K562 (cell line): ENCODE measurements at regions not wholly inside any gene's neighbourhood (a gene's known extent, or its start where the extent isn't known, plus 50 kb on each side); places are given as distances from the start of the nearest gene placed in this dataset.

Experiments used
- ATAC-seq: fragments of 200-7000 bp; cut with Tn5 transposase; 3 replicates; pipeline ENCODE4 v1.9.1; 2020; ENCODE audit warnings: moderate library complexity
- BruUV-seq: library from RNA; stranded (reverse); fragments of 400-500 nt; replicated peaks from 2 replicates; lab custom pipeline; 2021; lab: Mats Ljungman, UMichigan
- CTCF ChIA-PET: fragments of 300-600 bp; formaldehyde crosslinking; extraction: SDS; loops from one replicate; lab custom pipeline; 2021; ENCODE audit warnings: low intra/inter-chr PET ratio; lab: Yijun Ruan, JAX
- POLR2A ChIA-PET: fragments of 300-600, 350-650 bp; sonication (Branson Sonifier 250); formaldehyde crosslinking; extraction: SDS; loops from one replicate; lab custom pipeline; 2021; ENCODE audit warnings: antibody characterized with exemption, inconsistent platforms; lab: Yijun Ruan, JAX
- DNase-seq, 4 experiments: peaks; one replicate each; pipeline versions ENCODE4 v3.0.0 to v3.0.0-alpha.2; 2011 to 2018; ENCODE audit warnings: low spot score in 3 of 4, mixed read lengths in 3 of 4; ENCODE audit errors: extremely low read depth in 1 of 4
- FAIRE-seq: peaks from 2 replicates; lab custom pipeline; 2011; peaks lifted over from hg19 to GRCh38; lab: Jason Lieb, UNC
- H2AFZ ChIP-seq: 2 replicates; pipeline ENCODE4 v1.6.0; 2011; ENCODE audit warnings: low read depth, low read length, control low read depth, inconsistent platforms
- H3K27ac ChIP-seq: fragments of 200-600 bp; 3 replicates; pipeline ENCODE4 v1.8.0; 2011; ENCODE audit warnings: low read depth, mild to moderate bottlenecking, control low read depth, inconsistent platforms, low read length, moderate library complexity, mixed read lengths; ENCODE audit errors: extremely low read depth
- H3K27me3 ChIP-seq, 2 experiments: fragments of 300-600 bp in 1 of 2; 2 replicates in 1 of 2; 3 replicates in 1 of 2; pipeline versions ENCODE4 v1.6.0 to v1.8.0; 2011; ENCODE audit warnings: inconsistent platforms in 2 of 2, low read length in 2 of 2, mild to moderate bottlenecking in 1 of 2, mixed read lengths in 1 of 2, moderate library complexity in 1 of 2; ENCODE audit not compliant: control insufficient read depth in 2 of 2, insufficient read depth in 2 of 2
- H3K36me3 ChIP-seq: fragments of 300-600 bp; 3 replicates; pipeline ENCODE4 v1.8.0; 2011; ENCODE audit warnings: mild to moderate bottlenecking, low read length, inconsistent platforms; ENCODE audit not compliant: control insufficient read depth, insufficient read depth
- H3K4me1 ChIP-seq, 2 experiments: fragments of 200-600 bp in 1 of 2; replicated peaks in 1 of 2; 2 replicates in 1 of 2; 3 replicates in 1 of 2; pipeline versions ENCODE4 v1.5.1 to v1.8.0; 2011; ENCODE audit warnings: inconsistent platforms in 2 of 2, low read length in 2 of 2, mild to moderate bottlenecking in 1 of 2, mixed read lengths in 1 of 2, moderate library complexity in 1 of 2; ENCODE audit not compliant: control insufficient read depth in 2 of 2, insufficient read depth in 2 of 2
- H3K4me2 ChIP-seq: 2 replicates; pipeline ENCODE4 v1.6.1; 2011; ENCODE audit warnings: low read length, control low read depth, inconsistent platforms, mixed read lengths; ENCODE audit not compliant: insufficient read depth
- H3K4me3 ChIP-seq: fragments of 200-600 bp; sonication (generic), shearing (Covaris generic); 2 replicates; pipeline ENCODE4 v1.5.1; 2016; ENCODE audit warnings: control low read depth, inconsistent platforms
- H3K79me2 ChIP-seq: fragments of 200-600 bp; 3 replicates; pipeline ENCODE4 v1.8.0; 2011; ENCODE audit warnings: low read length, inconsistent platforms; ENCODE audit not compliant: control insufficient read depth, insufficient read depth
- H3K9ac ChIP-seq, 2 experiments: 2 replicates each; pipeline versions ENCODE4 v1.6.0 to v1.6.1; 2011; ENCODE audit warnings: low read depth in 2 of 2, low read length in 2 of 2, control low read depth in 1 of 2, inconsistent platforms in 1 of 2, mild to moderate bottlenecking in 1 of 2, mixed read lengths in 1 of 2; ENCODE audit not compliant: insufficient read depth in 1 of 2
- H3K9me1 ChIP-seq: one replicate; pipeline ENCODE4 v1.6.0; 2011; ENCODE audit warnings: inconsistent platforms, mild to moderate bottlenecking, low read length, moderate library complexity; ENCODE audit not compliant: control insufficient read depth, insufficient read depth
- H3K9me3 ChIP-seq: replicated peaks from 2 replicates; pipeline ENCODE4 v1.5.1; 2011; ENCODE audit warnings: low read depth, low read length, inconsistent platforms; ENCODE audit not compliant: control insufficient read depth, insufficient read depth
- H4K20me1 ChIP-seq: replicated peaks from 2 replicates; pipeline ENCODE4 v1.6.1; 2011; ENCODE audit warnings: low read length, inconsistent platforms, mixed read lengths; ENCODE audit not compliant: control insufficient read depth, insufficient read depth
- HDAC8 ChIP-seq: fragments of 450-650 bp; IDR thresholded peaks from 2 replicates; pipeline ENCODE4 v1.6.1; 2016; ENCODE audit warnings: mild to moderate bottlenecking, missing genetic modification characterization, moderate library complexity, missing compliant biosample characterization
- MTA3 ChIP-seq: fragments of 450-650 bp; formaldehyde crosslinking; IDR thresholded peaks from 2 replicates; pipeline ENCODE4 v1.6.1; 2017; ENCODE audit warnings: mild to moderate bottlenecking, borderline replicate concordance
- RAD51 ChIP-seq: fragments of 450-650 bp; IDR thresholded peaks from 2 replicates; pipeline ENCODE4 v1.7.1; 2016; ENCODE audit warnings: low read depth, mild to moderate bottlenecking, borderline replicate concordance
- SRSF3 ChIP-seq: fragments of 200-400 bp; formaldehyde crosslinking; IDR thresholded peaks from 2 replicates; pipeline ENCODE4 v1.6.1; 2016; ENCODE audit warnings: mild to moderate bottlenecking, low read length, moderate library complexity; ENCODE audit not compliant: insufficient read depth
- TCF3 ChIP-seq: sonication (generic); formaldehyde crosslinking; IDR thresholded peaks from 2 replicates; pipeline ENCODE4 v1.4.0; 2020; ENCODE audit warnings: mild to moderate bottlenecking, missing genetic modification reagents
- ZFP30 ChIP-seq: fragments of 250-450 bp; sonication (Bioruptor Pico); IDR thresholded peaks from 2 replicates; pipeline ENCODE4 v1.8.0; 2022; ENCODE audit warnings: moderate library complexity, mild to moderate bottlenecking, inconsistent platforms, borderline replicate concordance
- WGBS: fragments of 100-300 bp; shearing (Covaris generic); methylation state at CpG from one replicate; pipeline ENCODE4 v1.1.6; 2016; ENCODE audit warnings: low coverage, mixed read lengths; ENCODE audit not compliant: insufficient coverage; ENCODE audit errors: missing lambda C conversion rate; 5-methylcytosine and 5-hydroxymethylcytosine counted together
- in situ Hi-C: fragments of 300-500 bp; cut with MboI; formaldehyde crosslinking; loops from 4 replicates; pipeline ENCODE4 v1.15.0; 2018; ENCODE audit warnings: inconsistent platforms, mixed read lengths
- intact Hi-C: fragments of 100-400 bp; cut with micrococcal nuclease; formaldehyde crosslinking; loops from 2 replicates; pipeline ENCODE4 v1.14.2; 2022
- TF ChIP-seq, protein P1 (sequence below), 3 experiments: IDR thresholded peaks in 2 of 3; conservative IDR thresholded peaks in 1 of 3; 2 replicates each; pipeline ENCODE4 v1.5.1; 2011 to 2012; ENCODE audit warnings: low read length in 3 of 3, mild to moderate bottlenecking in 3 of 3, control low read depth in 2 of 3, improper control_type of control experiment in 1 of 3, inconsistent platforms in 1 of 3, low read depth in 1 of 3, mixed read lengths in 1 of 3, moderate library complexity in 1 of 3; ENCODE audit not compliant: insufficient read depth in 2 of 3
- TF ChIP-seq, protein P2 (sequence below): IDR thresholded peaks from 3 replicates; pipeline ENCODE4 v1.6.1; 2011; ENCODE audit warnings: borderline replicate concordance, mild to moderate bottlenecking; ENCODE audit not compliant: insufficient read length, insufficient read depth
- TF ChIP-seq, protein P3 (sequence below), 2 experiments: IDR thresholded peaks in 1 of 2; conservative IDR thresholded peaks in 1 of 2; 2 replicates each; pipeline ENCODE4 v1.6.1; 2016; ENCODE audit warnings: low read depth in 2 of 2, mild to moderate bottlenecking in 1 of 2, missing compliant biosample characterization in 1 of 2, missing genetic modification characterization in 1 of 2, moderate library complexity in 1 of 2

DNA sequence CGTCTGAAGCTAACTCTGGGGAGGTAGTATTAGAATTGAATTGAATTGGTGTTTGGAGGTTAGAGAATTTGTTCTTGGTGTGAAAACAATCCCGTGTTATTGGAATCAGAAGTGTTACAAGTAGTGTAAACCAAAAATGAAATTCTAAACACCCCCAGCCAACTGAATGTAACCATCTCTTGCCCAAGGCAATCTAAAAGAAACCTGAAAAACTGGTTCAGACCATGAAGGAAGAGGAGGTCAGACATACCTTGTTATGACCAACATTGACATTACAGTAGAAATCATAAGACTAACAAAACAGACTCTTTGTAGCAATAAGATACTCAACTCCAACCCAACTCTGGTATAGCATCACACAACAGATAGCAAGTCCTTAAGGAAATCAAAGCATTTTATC is 159.0 kb downstream of the TUSC1 start (continued):
- no peak for TF ChIP-seq SRSF3
- TF ChIP-seq, protein P1, sequence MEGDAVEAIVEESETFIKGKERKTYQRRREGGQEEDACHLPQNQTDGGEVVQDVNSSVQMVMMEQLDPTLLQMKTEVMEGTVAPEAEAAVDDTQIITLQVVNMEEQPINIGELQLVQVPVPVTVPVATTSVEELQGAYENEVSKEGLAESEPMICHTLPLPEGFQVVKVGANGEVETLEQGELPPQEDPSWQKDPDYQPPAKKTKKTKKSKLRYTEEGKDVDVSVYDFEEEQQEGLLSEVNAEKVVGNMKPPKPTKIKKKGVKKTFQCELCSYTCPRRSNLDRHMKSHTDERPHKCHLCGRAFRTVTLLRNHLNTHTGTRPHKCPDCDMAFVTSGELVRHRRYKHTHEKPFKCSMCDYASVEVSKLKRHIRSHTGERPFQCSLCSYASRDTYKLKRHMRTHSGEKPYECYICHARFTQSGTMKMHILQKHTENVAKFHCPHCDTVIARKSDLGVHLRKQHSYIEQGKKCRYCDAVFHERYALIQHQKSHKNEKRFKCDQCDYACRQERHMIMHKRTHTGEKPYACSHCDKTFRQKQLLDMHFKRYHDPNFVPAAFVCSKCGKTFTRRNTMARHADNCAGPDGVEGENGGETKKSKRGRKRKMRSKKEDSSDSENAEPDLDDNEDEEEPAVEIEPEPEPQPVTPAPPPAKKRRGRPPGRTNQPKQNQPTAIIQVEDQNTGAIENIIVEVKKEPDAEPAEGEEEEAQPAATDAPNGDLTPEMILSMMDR (IDR thresholded peaks at IDR 0.05 in 2 of 3, conservative IDR thresholded peaks at IDR 0.05 in 1 of 3; ENCODE audit: insufficient read depth in 2 of 3, low read depth in 1 of 3, low read length in 3 of 3): no peak
- no peak for TF ChIP-seq TCF3 (CRISPR knock-in tag)
- TF ChIP-seq HDAC8 (tag): no peak

DNA sequence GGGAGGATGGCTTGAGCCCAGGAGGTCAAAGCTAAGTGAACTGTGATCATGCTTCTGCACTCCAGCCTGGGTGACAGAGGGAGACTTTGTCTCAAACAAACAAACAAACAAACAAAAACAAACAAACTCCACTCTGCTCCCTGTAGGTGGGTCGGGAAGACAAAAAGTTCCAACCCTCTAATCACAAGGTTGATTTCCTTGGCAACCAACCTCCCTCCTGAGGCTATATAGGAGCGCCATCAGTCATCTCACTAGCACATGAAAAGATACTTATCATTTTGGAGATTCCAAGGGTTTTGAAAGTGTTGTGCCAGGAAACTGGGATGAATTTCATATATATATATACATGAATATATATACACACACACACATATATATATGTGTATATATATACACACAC is 160.5 kb downstream of the TUSC1 start:
- H3K79me2 ChIP-seq: no peaks in the 10 kb centered on the region
- no peak overlapping the region for H3K4me3 ChIP-seq
- no peaks in the 10 kb centered on the region for H3K4me1 ChIP-seq
- no peak overlapping the region for H3K27ac ChIP-seq
- no peak for DNase-seq
- no peaks in the 10 kb centered on the region for H3K27me3 ChIP-seq
- WGBS: no CpG with 5 or more reads among the region's 2 CpGs
- TF ChIP-seq, protein P2, sequence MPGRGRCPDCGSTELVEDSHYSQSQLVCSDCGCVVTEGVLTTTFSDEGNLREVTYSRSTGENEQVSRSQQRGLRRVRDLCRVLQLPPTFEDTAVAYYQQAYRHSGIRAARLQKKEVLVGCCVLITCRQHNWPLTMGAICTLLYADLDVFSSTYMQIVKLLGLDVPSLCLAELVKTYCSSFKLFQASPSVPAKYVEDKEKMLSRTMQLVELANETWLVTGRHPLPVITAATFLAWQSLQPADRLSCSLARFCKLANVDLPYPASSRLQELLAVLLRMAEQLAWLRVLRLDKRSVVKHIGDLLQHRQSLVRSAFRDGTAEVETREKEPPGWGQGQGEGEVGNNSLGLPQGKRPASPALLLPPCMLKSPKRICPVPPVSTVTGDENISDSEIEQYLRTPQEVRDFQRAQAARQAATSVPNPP: no peak
- no peak for TF ChIP-seq MTA3
- no peak for TF ChIP-seq RAD51
- TF ChIP-seq ZFP30 (CRISPR knock-in tag): no peak
- TF ChIP-seq, protein P3, sequence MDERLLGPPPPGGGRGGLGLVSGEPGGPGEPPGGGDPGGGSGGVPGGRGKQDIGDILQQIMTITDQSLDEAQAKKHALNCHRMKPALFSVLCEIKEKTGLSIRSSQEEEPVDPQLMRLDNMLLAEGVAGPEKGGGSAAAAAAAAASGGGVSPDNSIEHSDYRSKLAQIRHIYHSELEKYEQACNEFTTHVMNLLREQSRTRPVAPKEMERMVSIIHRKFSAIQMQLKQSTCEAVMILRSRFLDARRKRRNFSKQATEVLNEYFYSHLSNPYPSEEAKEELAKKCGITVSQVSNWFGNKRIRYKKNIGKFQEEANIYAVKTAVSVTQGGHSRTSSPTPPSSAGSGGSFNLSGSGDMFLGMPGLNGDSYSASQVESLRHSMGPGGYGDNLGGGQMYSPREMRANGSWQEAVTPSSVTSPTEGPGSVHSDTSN (CRISPR knock-in tag; IDR thresholded peaks at IDR 0.05; ENCODE audit: low read depth): no peak
- TF ChIP-seq, protein P3 (tag; conservative IDR thresholded peaks at IDR 0.05; ENCODE audit: low read depth): no peak
- H3K9me1 ChIP-seq: no peaks in the 10 kb centered on the region
- no peaks in the 10 kb centered on the region for H3K9me3 ChIP-seq
- POLR2A ChIA-PET: no interaction called here
- no peak overlapping the region for H3K9ac ChIP-seq
- no peak overlapping the region for H3K4me2 ChIP-seq
- H3K36me3 ChIP-seq: no peaks in the 10 kb centered on the region
- CTCF ChIA-PET: no interaction called here
- in situ Hi-C loops: no loop called here
- no peak overlapping the region for H2AFZ ChIP-seq
- intact Hi-C loops: no loop called here
- no peaks in the 10 kb centered on the region for H4K20me1 ChIP-seq
- ATAC-seq: no peak
- no TSS peak for BruUV-seq
- no peak for FAIRE-seq
